ENCODE measurements at regions not wholly inside any gene's neighbourhood (a gene's known extent, or its start where the extent isn't known, plus 50 kb on each side); places are given as distances from the start of the nearest gene placed in this dataset.
A peak's percentile ranks its signal among the peaks of the same experiment; 100 is the strongest.

DNA sequence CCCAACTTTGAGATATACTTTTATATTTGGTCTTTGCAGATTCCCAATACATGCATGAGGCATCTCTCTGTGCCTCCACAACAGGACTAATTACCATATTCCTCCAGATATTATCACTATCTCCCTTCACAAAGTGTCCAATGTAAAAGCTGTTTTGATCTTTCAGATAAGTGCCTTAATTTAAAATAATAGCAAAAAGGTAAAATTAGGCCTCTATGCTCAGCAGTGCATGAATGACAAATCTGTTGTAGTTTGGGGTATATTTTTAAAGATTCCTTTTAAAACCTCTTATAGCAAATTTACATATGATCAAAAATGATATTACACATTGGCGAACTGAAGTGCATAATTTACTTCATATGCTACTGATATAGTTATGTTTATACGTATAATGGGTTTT is 369.2 kb upstream of the CCNH start:
- Histone ChIP-seq H3K27ac (ENCODE audit: low read depth, low read length) (no peak overlapping the region), H3K9me3 (ENCODE audit: insufficient read depth, low read depth, low read length) (no peaks in the 10 kb centered on the region), H2AK5ac (ENCODE audit: low read length) (no peak overlapping the region), H3K14ac (ENCODE audit: low read length) (no peak overlapping the region), H4K8ac (ENCODE audit: low read depth, low read length) (no peak overlapping the region), H3K4me2 (ENCODE audit: low read length) (no peak overlapping the region), H3K4me1 (ENCODE audit: control insufficient read depth in 1 of 2, insufficient read depth in 2 of 2, low read length in 2 of 2) (no peaks in the 10 kb centered on the region), H3K79me1 (ENCODE audit: low read length) (no peaks in the 10 kb centered on the region), H3K79me2 (ENCODE audit: control insufficient read depth, insufficient read depth, low read length, poor library complexity) (no peaks in the 10 kb centered on the region), H3K9ac (ENCODE audit: low read length) (no peak overlapping the region), H3K23ac (ENCODE audit: low read length) (no peak overlapping the region), H4K91ac (ENCODE audit: low read depth, low read length) (no peak overlapping the region), H2AFZ (ENCODE audit: insufficient read depth, low read length, poor library complexity) (no peak overlapping the region), H2BK5ac (ENCODE audit: low read depth, low read length, poor library complexity) (no peak overlapping the region), H4K12ac (ENCODE audit: low read depth, low read length) (no peak overlapping the region), H3K36me3 (ENCODE audit: control insufficient read depth in 1 of 2, insufficient read depth in 2 of 2, low read length in 2 of 2) (no peaks in the 10 kb centered on the region), H3K4ac (ENCODE audit: low read depth, low read length) (no peak overlapping the region), H2BK12ac (ENCODE audit: low read length) (no peak overlapping the region), H2BK120ac (ENCODE audit: insufficient read depth, low read length, poor library complexity) (no peak overlapping the region), H3K18ac (ENCODE audit: low read length) (no peak overlapping the region), H3K27me3 (ENCODE audit: insufficient read depth, low read length) (no peaks in the 10 kb centered on the region), H3K4me3 (ENCODE audit: low read depth, low read length) (no peak overlapping the region)
- no CpG with 5 or more reads among the region's 2 CpGs for WGBS (ENCODE audit: extremely low coverage, insufficient coverage, insufficient read length)
- DNase-seq, result no peak

DNA sequence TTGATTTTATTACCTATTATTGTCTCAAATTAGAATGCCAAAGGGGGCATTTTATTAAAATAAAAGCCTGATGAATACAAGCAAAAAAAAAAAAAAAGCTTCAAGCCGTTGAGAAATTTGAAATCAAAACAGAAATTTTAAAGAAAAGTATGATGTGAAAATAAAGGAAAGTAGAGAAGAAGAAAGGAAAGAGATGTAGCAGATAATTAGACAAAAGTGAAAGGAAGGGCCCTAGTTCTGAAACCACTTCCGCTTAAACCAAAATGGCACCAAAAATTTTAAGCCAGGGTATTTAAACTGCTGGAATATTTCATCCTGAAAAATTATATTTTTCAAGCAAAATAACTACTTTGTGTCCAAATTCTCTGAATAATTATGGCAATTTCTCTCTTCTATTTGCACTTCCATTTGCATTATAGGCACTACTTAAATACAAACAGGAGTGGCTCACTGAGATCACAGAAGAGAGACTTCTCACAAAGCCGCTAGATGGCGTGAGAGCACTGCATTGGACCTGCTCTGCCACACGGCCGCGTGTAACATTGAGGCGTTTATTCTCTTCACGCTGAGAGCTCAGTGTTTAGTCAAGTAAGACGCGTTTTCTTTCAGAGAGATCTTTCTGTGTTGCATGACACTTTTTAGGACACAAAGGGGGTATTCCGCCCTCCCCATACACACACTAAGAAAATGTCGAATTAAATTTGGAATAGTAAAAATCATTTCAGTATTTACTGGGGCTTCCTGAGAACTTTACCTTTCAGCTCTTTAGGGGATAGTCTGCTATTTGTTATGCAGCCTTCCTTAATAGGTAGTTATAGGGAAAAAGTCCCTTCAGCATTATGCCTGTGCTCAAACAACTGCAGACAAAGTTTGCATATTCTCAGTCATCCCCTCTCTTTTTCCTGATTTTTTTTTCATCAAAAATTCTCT is 368.4 kb upstream of the CCNH start:
- no peak overlapping the region for H3K23ac ChIP-seq (ENCODE audit: low read length)
- H4K12ac ChIP-seq (ENCODE audit: low read depth, low read length), result no peak overlapping the region
- H3K36me3 ChIP-seq (ENCODE audit: control insufficient read depth in 1 of 2, insufficient read depth in 2 of 2, low read length in 2 of 2), result no peaks in the 10 kb centered on the region
- H3K27me3 ChIP-seq (ENCODE audit: insufficient read depth, low read length), result no peaks in the 10 kb centered on the region
- H2BK5ac ChIP-seq (ENCODE audit: low read depth, low read length, poor library complexity), result no peak overlapping the region
- H3K14ac ChIP-seq (ENCODE audit: low read length), result no peak overlapping the region
- no peak overlapping the region for H2BK120ac ChIP-seq (ENCODE audit: insufficient read depth, low read length, poor library complexity)
- H3K9ac ChIP-seq (ENCODE audit: low read length), result no peak overlapping the region
- no peaks in the 10 kb centered on the region for H3K79me1 ChIP-seq (ENCODE audit: low read length)
- H2AK5ac ChIP-seq (ENCODE audit: low read length), result no peak overlapping the region
- no peak overlapping the region for H3K18ac ChIP-seq (ENCODE audit: low read length)
- H3K4ac ChIP-seq (ENCODE audit: low read depth, low read length), result no peak overlapping the region
- DNase-seq, result peak; percentile 71 to 93
- no peak overlapping the region for H2BK12ac ChIP-seq (ENCODE audit: low read length)
- WGBS (ENCODE audit: extremely low coverage, insufficient coverage, insufficient read length), result no CpG with 5 or more reads among the region's 13 CpGs
- H2AFZ ChIP-seq (ENCODE audit: insufficient read depth, low read length, poor library complexity), result no peak overlapping the region
- no peak overlapping the region for H4K8ac ChIP-seq (ENCODE audit: low read depth, low read length)
- H3K4me1 ChIP-seq (ENCODE audit: control insufficient read depth in 1 of 2, insufficient read depth in 2 of 2, low read length in 2 of 2), result no peaks in the 10 kb centered on the region
- no peak overlapping the region for H4K91ac ChIP-seq (ENCODE audit: low read depth, low read length)
- no peaks in the 10 kb centered on the region for H3K9me3 ChIP-seq (ENCODE audit: insufficient read depth, low read depth, low read length)
- no peaks in the 10 kb centered on the region for H3K79me2 ChIP-seq (ENCODE audit: control insufficient read depth, insufficient read depth, low read length, poor library complexity)
- no peak overlapping the region for H3K4me2 ChIP-seq (ENCODE audit: low read length)
- H3K4me3 ChIP-seq (ENCODE audit: low read depth, low read length), result no peak overlapping the region
- H3K27ac ChIP-seq (ENCODE audit: low read depth, low read length), result no peak overlapping the region

DNA sequence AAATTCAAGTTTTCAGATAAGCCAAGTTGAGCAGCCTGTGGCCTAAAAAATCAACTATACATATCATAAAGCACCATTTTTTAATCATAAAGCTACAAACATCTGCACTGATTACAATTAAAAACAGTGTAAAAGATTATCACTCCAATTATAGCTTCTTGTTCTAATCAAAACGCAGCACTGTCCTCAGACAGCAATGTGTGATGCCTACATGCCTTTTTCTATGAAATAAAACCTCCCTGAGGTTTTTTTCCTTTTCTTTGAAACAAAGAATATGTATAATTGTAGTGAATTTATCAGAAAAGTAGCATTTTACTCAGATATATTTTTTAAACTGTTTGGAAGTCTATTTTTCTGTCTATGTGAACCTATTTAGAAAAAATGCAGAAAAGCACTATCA is 366.1 kb upstream of the CCNH start:
- Histone ChIP-seq H2AFZ (ENCODE audit: insufficient read depth, low read length, poor library complexity) (no peak overlapping the region), H3K4me1 (ENCODE audit: control insufficient read depth in 1 of 2, insufficient read depth in 2 of 2, low read length in 2 of 2) (no peaks in the 10 kb centered on the region), H2BK5ac (ENCODE audit: low read depth, low read length, poor library complexity) (no peak overlapping the region), H4K8ac (ENCODE audit: low read depth, low read length) (no peak overlapping the region), H2BK12ac (ENCODE audit: low read length) (no peak overlapping the region), H3K27me3 (ENCODE audit: insufficient read depth, low read length) (no peaks in the 10 kb centered on the region), H2BK120ac (ENCODE audit: insufficient read depth, low read length, poor library complexity) (no peak overlapping the region), H4K91ac (ENCODE audit: low read depth, low read length) (no peak overlapping the region), H3K36me3 (ENCODE audit: control insufficient read depth in 1 of 2, insufficient read depth in 2 of 2, low read length in 2 of 2) (no peaks in the 10 kb centered on the region), H3K4me3 (ENCODE audit: low read depth, low read length) (no peak overlapping the region), H3K14ac (ENCODE audit: low read length) (no peak overlapping the region), H3K9ac (ENCODE audit: low read length) (no peak overlapping the region), H3K79me2 (ENCODE audit: control insufficient read depth, insufficient read depth, low read length, poor library complexity) (no peaks in the 10 kb centered on the region), H3K4ac (ENCODE audit: low read depth, low read length) (no peak overlapping the region), H3K23ac (ENCODE audit: low read length) (no peak overlapping the region), H4K12ac (ENCODE audit: low read depth, low read length) (no peak overlapping the region), H3K27ac (ENCODE audit: low read depth, low read length) (no peak overlapping the region), H3K18ac (ENCODE audit: low read length) (no peak overlapping the region), H3K4me2 (ENCODE audit: low read length) (no peak overlapping the region), H2AK5ac (ENCODE audit: low read length) (no peak overlapping the region), H3K79me1 (ENCODE audit: low read length) (no peaks in the 10 kb centered on the region), H3K9me3 (ENCODE audit: insufficient read depth, low read depth, low read length) (no peaks in the 10 kb centered on the region)
- no peak for DNase-seq
- no CpG with 5 or more reads among the region's 1 CpG for WGBS (ENCODE audit: extremely low coverage, insufficient coverage, insufficient read length)

DNA sequence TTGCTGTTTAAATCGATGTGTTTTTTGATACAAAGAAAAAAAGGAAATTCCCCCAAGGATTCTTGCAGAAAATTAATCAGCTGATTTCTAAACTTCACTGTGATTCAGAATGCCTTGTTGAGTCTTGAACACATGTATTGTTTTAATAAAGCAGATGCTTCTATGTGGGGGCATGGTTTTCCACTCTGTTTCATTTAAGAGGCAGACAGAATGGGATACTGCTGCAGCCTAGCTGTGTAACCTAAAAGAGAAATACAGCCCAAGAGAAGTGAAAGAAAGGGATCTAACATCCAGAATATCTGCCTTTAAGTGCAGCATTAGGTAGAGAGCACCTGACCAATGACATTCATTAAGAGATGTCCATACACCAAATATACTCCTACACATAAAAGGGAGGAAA is 365.1 kb upstream of the CCNH start:
- H3K9me3 ChIP-seq (ENCODE audit: insufficient read depth, low read depth, low read length), result no peaks in the 10 kb centered on the region
- H3K36me3 ChIP-seq (ENCODE audit: control insufficient read depth in 1 of 2, insufficient read depth in 2 of 2, low read length in 2 of 2), result no peaks in the 10 kb centered on the region
- no peaks in the 10 kb centered on the region for H3K79me1 ChIP-seq (ENCODE audit: low read length)
- WGBS (ENCODE audit: extremely low coverage, insufficient coverage, insufficient read length), result no CpG with 5 or more reads among the region's 1 CpG
- no peak overlapping the region for H2BK5ac ChIP-seq (ENCODE audit: low read depth, low read length, poor library complexity)
- no peak overlapping the region for H2AFZ ChIP-seq (ENCODE audit: insufficient read depth, low read length, poor library complexity)
- no peak overlapping the region for H4K12ac ChIP-seq (ENCODE audit: low read depth, low read length)
- DNase-seq, result no peak
- H3K9ac ChIP-seq (ENCODE audit: low read length), result no peak overlapping the region
- no peak overlapping the region for H3K4me2 ChIP-seq (ENCODE audit: low read length)
- H4K8ac ChIP-seq (ENCODE audit: low read depth, low read length), result no peak overlapping the region
- H3K18ac ChIP-seq (ENCODE audit: low read length), result no peak overlapping the region
- no peak overlapping the region for H2BK120ac ChIP-seq (ENCODE audit: insufficient read depth, low read length, poor library complexity)
- H3K4ac ChIP-seq (ENCODE audit: low read depth, low read length), result no peak overlapping the region
- H3K27me3 ChIP-seq (ENCODE audit: insufficient read depth, low read length), result no peaks in the 10 kb centered on the region
- H2AK5ac ChIP-seq (ENCODE audit: low read length), result no peak overlapping the region
- no peak overlapping the region for H2BK12ac ChIP-seq (ENCODE audit: low read length)
- no peak overlapping the region for H4K91ac ChIP-seq (ENCODE audit: low read depth, low read length)
- H3K79me2 ChIP-seq (ENCODE audit: control insufficient read depth, insufficient read depth, low read length, poor library complexity), result no peaks in the 10 kb centered on the region
- H3K4me3 ChIP-seq (ENCODE audit: low read depth, low read length), result no peak overlapping the region
- H3K14ac ChIP-seq (ENCODE audit: low read length), result no peak overlapping the region
- no peak overlapping the region for H3K23ac ChIP-seq (ENCODE audit: low read length)
- H3K27ac ChIP-seq (ENCODE audit: low read depth, low read length), result no peak overlapping the region
- no peaks in the 10 kb centered on the region for H3K4me1 ChIP-seq (ENCODE audit: control insufficient read depth in 1 of 2, insufficient read depth in 2 of 2, low read length in 2 of 2)

Data from trophoblast cell (in vitro differentiated cells and primary cell).